GM18868 (cell line): ENCODE measurements at regions not wholly inside any gene's neighbourhood (a gene's known extent, or its start where the extent isn't known, plus 50 kb on each side); places are given as distances from the start of the nearest gene placed in this dataset.

Experiments used
- ATAC-seq: cut with Tn5 transposase; IDR thresholded peaks from one replicate; pipeline ENCODE4 v1.9.1; 2021; ENCODE audit warnings: mild to moderate bottlenecking, moderate library complexity; ENCODE audit not compliant: unreplicated experiment

- no peak for ATAC-seq
These were observed 289.1 kb downstream of the TRIB2 start for GRCh38 chr2:13005761-13006335.

GRCh38 chr2:13006426-13006825 is 289.7 kb downstream of the TRIB2 start:
- ATAC-seq: no peak

GRCh38 chr2:13006829-13007717 is 290.3 kb downstream of the TRIB2 start:
- peak; percentile 91 for ATAC-seq

- no peak for ATAC-seq
These were observed 292.4 kb downstream of the TRIB2 start for GRCh38 chr2:13009027-13009642.

- ATAC-seq: no peak
These were observed 293.5 kb downstream of the TRIB2 start for GRCh38 chr2:13010283-13010682.

GRCh38 chr2:13014783-13015182 is 298.0 kb downstream of the TRIB2 start:
- no peak for ATAC-seq

- no peak for ATAC-seq
These were observed 299.0 kb downstream of the TRIB2 start for GRCh38 chr2:13015532-13016320.

GRCh38 chr2:13018490-13018889 is 301.8 kb downstream of the TRIB2 start:
- no peak for ATAC-seq

- ATAC-seq: no peak
These were observed 303.0 kb downstream of the TRIB2 start for GRCh38 chr2:13019781-13020180.

- no peak for ATAC-seq
These were observed 303.7 kb downstream of the TRIB2 start for GRCh38 chr2:13020469-13020868.

- no peak for ATAC-seq
These were observed 304.8 kb downstream of the TRIB2 start for GRCh38 chr2:13021470-13021957.

- ATAC-seq: no peak
These were observed 313.9 kb downstream of the TRIB2 start for GRCh38 chr2:13030606-13031005.

- ATAC-seq: no peak
These were observed 318.1 kb downstream of the TRIB2 start for GRCh38 chr2:13034861-13035260.

- no peak for ATAC-seq
These were observed 319.1 kb downstream of the TRIB2 start for GRCh38 chr2:13035866-13036265.

GRCh38 chr2:13040043-13040442 is 323.3 kb downstream of the TRIB2 start:
- ATAC-seq: no peak

GRCh38 chr2:13046557-13047165 is 329.9 kb downstream of the TRIB2 start:
- no peak for ATAC-seq

GRCh38 chr2:13050764-13051163 is 334.0 kb downstream of the TRIB2 start:
- no peak for ATAC-seq

GRCh38 chr2:13052547-13052946 is 335.8 kb downstream of the TRIB2 start:
- ATAC-seq: no peak

- no peak for ATAC-seq
These were observed 339.6 kb downstream of the TRIB2 start for GRCh38 chr2:13056259-13056843.

GRCh38 chr2:13057671-13058070 is 340.9 kb downstream of the TRIB2 start:
- no peak for ATAC-seq
